ENCODE measurements at regions not wholly inside any gene's neighbourhood (a gene's known extent, or its start where the extent isn't known, plus 50 kb on each side); places are given as distances from the start of the nearest gene placed in this dataset.

GRCh38 chrX:45847961-45848360 is 647.3 kb upstream of the DIPK2B start:
- TF ChIP-seq EZH2 (IDR thresholded peaks at IDR 0.05; ENCODE audit: low read length) (no peak), CTCF (optimal IDR thresholded peaks at IDR 0.05 in 1 of 3, IDR thresholded peaks at IDR 0.05 in 1 of 3, conservative IDR thresholded peaks at IDR 0.05 in 1 of 3; ENCODE audit: extremely low read depth in 1 of 3, insufficient read depth in 2 of 3, low read length in 3 of 3) (no peak)
